ENCODE measurements at regions not wholly inside any gene's neighbourhood (a gene's known extent, or its start where the extent isn't known, plus 50 kb on each side); places are given as distances from the start of the nearest gene placed in this dataset.

- Mint-ChIP-seq H3K4me3 (ENCODE audit: unreplicated experiment) (no peak overlapping the region), H3K4me1 (ENCODE audit: low read depth, unreplicated experiment) (peaks cover 6% of the 10 kb centered on the region), H3K9me3 (ENCODE audit: unreplicated experiment) (no peaks in the 10 kb centered on the region), H3K36me3 (ENCODE audit: unreplicated experiment) (no peaks in the 10 kb centered on the region), H3K27ac (ENCODE audit: unreplicated experiment) (no peak overlapping the region), H3K27me3 (ENCODE audit: unreplicated experiment) (peaks cover 1% of the 10 kb centered on the region)
- no peak for DNase-seq
- no peak for TF ChIP-seq CTCF (IDR thresholded peaks at IDR 0.05; ENCODE audit: partially characterized antibody, unreplicated experiment)
Measured at GRCh38 chr13:103878891-103879605, 812.8 kb upstream of the SLC10A2 start.

- no peak overlapping the region for H3K27ac Mint-ChIP-seq (ENCODE audit: unreplicated experiment)
- peaks cover 1% of the 10 kb centered on the region for H3K27me3 Mint-ChIP-seq (ENCODE audit: unreplicated experiment)
- H3K9me3 Mint-ChIP-seq (ENCODE audit: unreplicated experiment) = no peaks in the 10 kb centered on the region
- H3K4me1 Mint-ChIP-seq (ENCODE audit: low read depth, unreplicated experiment) = peaks cover 2% of the 10 kb centered on the region
- no peak for DNase-seq
- H3K4me3 Mint-ChIP-seq (ENCODE audit: unreplicated experiment) = no peak overlapping the region
- no peaks in the 10 kb centered on the region for H3K36me3 Mint-ChIP-seq (ENCODE audit: unreplicated experiment)
- no peak for TF ChIP-seq CTCF (IDR thresholded peaks at IDR 0.05; ENCODE audit: partially characterized antibody, unreplicated experiment)
Measured at GRCh38 chr13:103876571-103876970, 810.4 kb upstream of the SLC10A2 start.

GRCh38 chr13:103873725-103874124 lies 807.5 kb upstream of the SLC10A2 start:
- H3K9me3 Mint-ChIP-seq (ENCODE audit: unreplicated experiment) = no peaks in the 10 kb centered on the region
- TF ChIP-seq CTCF (IDR thresholded peaks at IDR 0.05; ENCODE audit: partially characterized antibody, unreplicated experiment) = no peak
- no peaks in the 10 kb centered on the region for H3K4me1 Mint-ChIP-seq (ENCODE audit: low read depth, unreplicated experiment)
- DNase-seq = no peak
- no peak overlapping the region for H3K27ac Mint-ChIP-seq (ENCODE audit: unreplicated experiment)
- H3K27me3 Mint-ChIP-seq (ENCODE audit: unreplicated experiment) = peaks cover 3% of the 10 kb centered on the region
- no peaks in the 10 kb centered on the region for H3K36me3 Mint-ChIP-seq (ENCODE audit: unreplicated experiment)
- H3K4me3 Mint-ChIP-seq (ENCODE audit: unreplicated experiment) = no peak overlapping the region

- Mint-ChIP-seq H3K27me3 (ENCODE audit: unreplicated experiment) (peaks cover 2% of the 10 kb centered on the region), H3K27ac (ENCODE audit: unreplicated experiment) (no peak overlapping the region), H3K4me3 (ENCODE audit: unreplicated experiment) (no peak overlapping the region), H3K36me3 (ENCODE audit: unreplicated experiment) (no peaks in the 10 kb centered on the region), H3K4me1 (ENCODE audit: low read depth, unreplicated experiment) (no peaks in the 10 kb centered on the region), H3K9me3 (ENCODE audit: unreplicated experiment) (no peaks in the 10 kb centered on the region)
- no peak for DNase-seq
- no peak for TF ChIP-seq CTCF (IDR thresholded peaks at IDR 0.05; ENCODE audit: partially characterized antibody, unreplicated experiment)
Measured at GRCh38 chr13:103866048-103866447, 799.8 kb upstream of the SLC10A2 start.

GRCh38 chr13:103862525-103862924 lies 796.3 kb upstream of the SLC10A2 start:
- Mint-ChIP-seq H3K36me3 (ENCODE audit: unreplicated experiment) (no peaks in the 10 kb centered on the region), H3K4me3 (ENCODE audit: unreplicated experiment) (no peak overlapping the region), H3K27ac (ENCODE audit: unreplicated experiment) (no peak overlapping the region), H3K27me3 (ENCODE audit: unreplicated experiment) (no peaks in the 10 kb centered on the region), H3K9me3 (ENCODE audit: unreplicated experiment) (no peaks in the 10 kb centered on the region), H3K4me1 (ENCODE audit: low read depth, unreplicated experiment) (no peaks in the 10 kb centered on the region)
- DNase-seq = no peak
- TF ChIP-seq CTCF (IDR thresholded peaks at IDR 0.05; ENCODE audit: partially characterized antibody, unreplicated experiment) = no peak
